GM18861 (cell line): ENCODE measurements at regions not wholly inside any gene's neighbourhood (a gene's known extent, or its start where the extent isn't known, plus 50 kb on each side); places are given as distances from the start of the nearest gene placed in this dataset.

Source experiments
- ATAC-seq: cut with Tn5 transposase; IDR thresholded peaks from one replicate; pipeline ENCODE4 v1.9.1; 2021; ENCODE audit not compliant: unreplicated experiment

GRCh38 chr3:66592016-66592761, 91.4 kb upstream of the LRIG1 start:
- ATAC-seq, result no peak

GRCh38 chr3:66592927-66593625, 92.3 kb upstream of the LRIG1 start:
- ATAC-seq, result no peak

GRCh38 chr3:66593978-66594377, 93.2 kb upstream of the LRIG1 start:
- no peak for ATAC-seq

- no peak for ATAC-seq
Observed at GRCh38 chr3:66597308-66597863, 96.6 kb upstream of the LRIG1 start.

GRCh38 chr3:66598168-66598567, 97.3 kb upstream of the LRIG1 start:
- no peak for ATAC-seq

- ATAC-seq, result no peak
Observed at GRCh38 chr3:66602237-66602636, 101.4 kb upstream of the LRIG1 start.

- ATAC-seq, result no peak
Observed at GRCh38 chr3:66602691-66603090, 101.9 kb upstream of the LRIG1 start.

- ATAC-seq, result no peak
Observed at GRCh38 chr3:66603151-66603611, 102.4 kb upstream of the LRIG1 start.

- no peak for ATAC-seq
Observed at GRCh38 chr3:66604481-66604880, 103.7 kb upstream of the LRIG1 start.

- no peak for ATAC-seq
Observed at GRCh38 chr3:66606126-66606525, 105.3 kb upstream of the LRIG1 start.

- ATAC-seq, result no peak
Observed at GRCh38 chr3:66606868-66607267, 106.0 kb upstream of the LRIG1 start.

- no peak for ATAC-seq
Observed at GRCh38 chr3:66609660-66610561, 109.1 kb upstream of the LRIG1 start.

GRCh38 chr3:66610562-66610909, 109.7 kb upstream of the LRIG1 start:
- ATAC-seq, result no peak

- ATAC-seq, result no peak
Observed at GRCh38 chr3:66615643-66616301, 115.0 kb upstream of the LRIG1 start.

- ATAC-seq, result no peak
Observed at GRCh38 chr3:66617351-66617750, 116.5 kb upstream of the LRIG1 start.

- no peak for ATAC-seq
Observed at GRCh38 chr3:66618066-66618465, 117.2 kb upstream of the LRIG1 start.

- ATAC-seq, result no peak
Observed at GRCh38 chr3:66620296-66620695, 119.5 kb upstream of the LRIG1 start.

GRCh38 chr3:66622756-66623457, 122.1 kb upstream of the LRIG1 start:
- ATAC-seq, result no peak

- no peak for ATAC-seq
Observed at GRCh38 chr3:66625505-66626216, 124.8 kb upstream of the LRIG1 start.
